GM06990 (cell line): ENCODE measurements at regions not wholly inside any gene's neighbourhood (a gene's known extent, or its start where the extent isn't known, plus 50 kb on each side); places are given as distances from the start of the nearest gene placed in this dataset.

Experiments used
- DNase-seq: peaks from one replicate; pipeline ENCODE4 v3.0.0-alpha.2; 2011; ENCODE audit not compliant: insufficient read length; ENCODE audit errors: extremely low read depth
- H3K27me3 ChIP-seq: replicated peaks from 2 replicates; pipeline ENCODE4 v1.6.0; 2011; ENCODE audit warnings: low read length; ENCODE audit not compliant: control insufficient read depth, insufficient read depth
- H3K36me3 ChIP-seq: 2 replicates; pipeline ENCODE4 v1.5.1; 2011; ENCODE audit warnings: low read length; ENCODE audit not compliant: control insufficient read depth, insufficient read depth
- H3K4me3 ChIP-seq: replicated peaks from 2 replicates; pipeline ENCODE4 v1.5.1; 2011; ENCODE audit warnings: low read depth, mild to moderate bottlenecking, control low read depth, low read length
- CTCF ChIP-seq: IDR thresholded peaks from 2 replicates; pipeline ENCODE4 v1.5.1; 2011; ENCODE audit warnings: low read length, control low read depth, mild to moderate bottlenecking, inconsistent platforms; ENCODE audit not compliant: insufficient read depth, poor library complexity, severe bottlenecking

GRCh38 chr5:91477408-91477807 is 94.3 kb upstream of the ARRDC3 start:
- H3K4me3 ChIP-seq = no peak overlapping the region
- TF ChIP-seq CTCF = no peak
- H3K36me3 ChIP-seq = no peaks in the 10 kb centered on the region
- H3K27me3 ChIP-seq = no peaks in the 10 kb centered on the region
- no peak for DNase-seq

GRCh38 chr5:91474201-91474600 is 91.1 kb upstream of the ARRDC3 start:
- no peak for TF ChIP-seq CTCF
- no peak overlapping the region for H3K4me3 ChIP-seq
- DNase-seq = no peak
- no peaks in the 10 kb centered on the region for H3K36me3 ChIP-seq
- no peaks in the 10 kb centered on the region for H3K27me3 ChIP-seq

- no peaks in the 10 kb centered on the region for H3K36me3 ChIP-seq
- no peaks in the 10 kb centered on the region for H3K27me3 ChIP-seq
- H3K4me3 ChIP-seq = no peak overlapping the region
- no peak for TF ChIP-seq CTCF
- DNase-seq = no peak
These were observed 89.5 kb upstream of the ARRDC3 start for GRCh38 chr5:91472631-91473030.

GRCh38 chr5:91469517-91470165 is 86.5 kb upstream of the ARRDC3 start:
- no peak overlapping the region for H3K4me3 ChIP-seq
- no peaks in the 10 kb centered on the region for H3K36me3 ChIP-seq
- H3K27me3 ChIP-seq = no peaks in the 10 kb centered on the region
- no peak for TF ChIP-seq CTCF
- no peak for DNase-seq

GRCh38 chr5:91468651-91469422 is 85.7 kb upstream of the ARRDC3 start:
- no peak for TF ChIP-seq CTCF
- no peak for DNase-seq

More at GRCh38 chr5:91468651-91469422, 85.7 kb upstream of the ARRDC3 start:
- Histone ChIP-seq H3K4me3 (no peak overlapping the region), H3K27me3 (no peaks in the 10 kb centered on the region), H3K36me3 (no peaks in the 10 kb centered on the region)
